Fibroblast of villous mesenchyme (primary cell): ENCODE measurements at regions not wholly inside any gene's neighbourhood (a gene's known extent, or its start where the extent isn't known, plus 50 kb on each side); places are given as distances from the start of the nearest gene placed in this dataset.

Source experiments
- DNase-seq: peaks from one replicate; pipeline ENCODE4 v3.0.0-alpha.2; 2010; ENCODE audit warnings: low read depth
- H3K4me3 ChIP-seq: 2 replicates; pipeline ENCODE4 v1.5.1; 2011; ENCODE audit warnings: low read depth, mild to moderate bottlenecking, low read length
- CTCF ChIP-seq: IDR thresholded peaks from 2 replicates; pipeline ENCODE4 v1.5.1; 2012; ENCODE audit warnings: low read depth, mild to moderate bottlenecking, low read length; ENCODE audit not compliant: insufficient read depth

- DNase-seq: no peak
- TF ChIP-seq CTCF: no peak
- no peak overlapping the region for H3K4me3 ChIP-seq
Observed at GRCh38 chr22:44603767-44604166, 98.2 kb upstream of the PRR5 start.

- DNase-seq: no peak
- no peak overlapping the region for H3K4me3 ChIP-seq
- no peak for TF ChIP-seq CTCF
Observed at GRCh38 chr22:44601725-44602124, 100.3 kb upstream of the PRR5 start.

- no peak overlapping the region for H3K4me3 ChIP-seq
- no peak for TF ChIP-seq CTCF
- DNase-seq: no peak
Observed at GRCh38 chr22:44601189-44601588, 100.8 kb upstream of the PRR5 start.

GRCh38 chr22:44600207-44600785 lies 101.7 kb upstream of the PRR5 start:
- H3K4me3 ChIP-seq: no peak overlapping the region
- no peak for DNase-seq
- no peak for TF ChIP-seq CTCF

DNA sequence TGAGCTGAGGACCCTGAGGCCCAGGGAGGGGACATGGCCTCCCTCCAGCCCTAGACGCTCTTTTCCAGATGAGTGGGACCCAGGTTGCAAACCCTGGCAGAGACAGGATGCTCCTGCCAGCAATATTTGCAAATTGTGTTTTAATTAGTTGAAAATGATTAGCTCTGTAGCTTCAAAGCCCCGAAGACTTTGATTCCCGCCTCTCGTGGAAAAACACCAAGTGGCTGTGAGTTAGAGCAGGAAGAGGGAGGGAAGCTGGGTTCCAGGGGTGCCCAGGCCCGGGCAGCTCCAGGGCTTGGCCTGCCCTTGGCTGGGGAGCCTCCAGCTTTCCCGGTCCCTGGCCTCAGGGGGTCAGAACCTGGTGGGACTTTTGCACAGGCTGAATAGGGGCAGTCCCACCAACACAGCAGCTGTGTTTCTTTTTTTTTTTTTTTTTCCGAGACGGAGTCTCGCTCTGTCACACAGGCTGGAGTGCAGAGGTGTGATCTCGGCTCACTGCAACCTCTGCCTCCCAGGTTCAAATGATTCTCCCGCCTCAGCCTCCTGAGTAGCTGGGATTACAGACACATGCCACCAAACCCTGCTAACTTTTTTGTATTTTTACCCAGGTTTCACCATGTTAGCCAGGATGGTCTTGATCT lies 101.6 kb upstream of the RTL6 start:
- no peak for DNase-seq
- H3K4me3 ChIP-seq: no peak overlapping the region
- TF ChIP-seq CTCF: no peak

GRCh38 chr22:44599084-44599483 lies 101.1 kb upstream of the RTL6 start:
- H3K4me3 ChIP-seq: no peak overlapping the region

More at GRCh38 chr22:44599084-44599483, 101.1 kb upstream of the RTL6 start:
- TF ChIP-seq CTCF: no peak
- no peak for DNase-seq
